GM21619 (cell line): ENCODE measurements at regions not wholly inside any gene's neighbourhood (a gene's known extent, or its start where the extent isn't known, plus 50 kb on each side); places are given as distances from the start of the nearest gene placed in this dataset.

Source experiments
- ATAC-seq: cut with Tn5 transposase; IDR thresholded peaks from one replicate; pipeline ENCODE4 v1.9.1; 2021; ENCODE audit not compliant: unreplicated experiment

DNA sequence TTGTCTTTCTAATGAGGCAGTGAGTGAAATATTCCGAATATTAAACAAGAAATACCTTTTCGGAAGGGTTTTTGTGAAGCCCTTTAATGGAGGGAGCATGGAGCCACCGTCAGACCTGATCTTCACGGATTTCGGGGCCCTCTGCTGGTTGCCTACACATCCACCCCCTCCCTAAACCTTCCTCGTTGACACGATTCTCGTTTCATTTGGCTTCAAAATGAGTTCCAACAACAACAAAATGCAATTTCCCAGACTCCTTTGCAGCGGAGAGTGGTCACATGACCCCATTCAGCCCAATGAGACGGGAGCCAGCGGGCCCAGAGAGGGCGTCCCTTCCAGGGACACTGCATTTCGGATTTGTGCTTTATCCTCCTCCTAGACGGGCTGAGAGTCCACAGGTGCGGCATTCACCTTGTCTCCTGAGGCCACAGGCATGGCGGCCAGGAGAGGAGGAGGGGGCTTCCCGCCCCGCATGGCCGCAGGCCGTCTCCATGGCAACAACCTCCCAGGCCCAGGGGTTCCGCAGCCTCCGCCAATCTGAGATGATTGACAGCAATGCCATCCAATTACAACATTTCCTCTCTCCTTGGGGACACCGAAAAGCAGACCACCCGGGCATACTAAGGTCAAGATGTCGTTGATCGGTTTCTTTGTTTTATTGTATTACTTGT, 259.8 kb downstream of the C16orf95 start:
- ATAC-seq = no peak

DNA sequence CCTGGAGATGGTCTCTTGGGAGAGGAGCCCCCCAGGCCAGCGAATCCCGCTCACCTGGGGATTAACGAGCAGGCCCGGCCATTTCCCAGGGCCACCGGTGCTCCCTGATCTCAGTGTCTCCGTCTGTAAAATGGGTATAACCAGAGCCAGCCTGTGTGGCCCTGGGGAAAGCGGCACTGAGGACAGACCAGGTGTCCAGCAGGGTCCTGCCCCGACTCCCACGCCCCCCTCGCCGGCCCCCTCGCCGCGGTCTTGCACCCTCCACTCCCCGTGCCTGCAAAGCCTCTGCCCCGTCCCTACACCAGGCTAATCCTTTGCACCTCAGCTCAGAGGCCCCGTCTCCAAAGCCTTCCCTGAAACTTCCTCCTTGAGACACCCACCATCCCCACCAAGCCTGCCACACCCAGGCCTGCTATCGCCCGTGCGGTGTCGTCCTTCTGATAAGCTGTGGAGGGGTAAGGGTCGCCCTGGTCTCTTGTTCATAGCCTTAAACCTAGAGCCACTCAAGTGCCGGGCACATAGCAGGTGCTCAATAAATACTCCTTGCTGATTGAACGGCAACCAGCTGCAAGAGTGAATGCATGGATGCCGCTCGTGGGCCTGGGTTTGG, 259.1 kb downstream of the C16orf95 start:
- ATAC-seq = no peak

DNA sequence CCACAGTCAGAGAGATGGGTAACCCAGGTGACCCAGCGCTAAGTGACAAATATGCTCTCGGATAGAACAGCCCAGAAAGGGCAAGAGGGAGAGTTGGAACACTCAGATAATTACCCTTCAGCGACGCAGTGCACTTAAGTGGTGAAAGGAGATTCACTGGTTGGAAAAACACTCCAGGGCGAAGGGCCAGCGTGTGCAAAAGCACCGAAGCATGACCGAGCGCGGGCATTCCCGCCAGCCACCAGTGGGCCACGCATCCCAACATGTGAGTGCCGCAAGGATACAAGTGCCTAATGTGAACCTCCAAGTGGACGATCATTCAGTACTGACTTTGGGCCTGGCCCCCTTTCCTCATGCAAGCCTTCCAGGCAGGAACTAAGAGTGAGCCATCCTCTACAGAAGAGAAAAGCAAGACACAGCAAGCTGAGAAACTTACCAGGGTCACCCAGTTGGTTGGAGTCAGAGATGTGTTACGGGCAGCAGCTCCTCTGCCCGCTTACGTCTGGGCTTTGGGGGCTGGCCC, 258.4 kb downstream of the C16orf95 start:
- ATAC-seq = no peak

DNA sequence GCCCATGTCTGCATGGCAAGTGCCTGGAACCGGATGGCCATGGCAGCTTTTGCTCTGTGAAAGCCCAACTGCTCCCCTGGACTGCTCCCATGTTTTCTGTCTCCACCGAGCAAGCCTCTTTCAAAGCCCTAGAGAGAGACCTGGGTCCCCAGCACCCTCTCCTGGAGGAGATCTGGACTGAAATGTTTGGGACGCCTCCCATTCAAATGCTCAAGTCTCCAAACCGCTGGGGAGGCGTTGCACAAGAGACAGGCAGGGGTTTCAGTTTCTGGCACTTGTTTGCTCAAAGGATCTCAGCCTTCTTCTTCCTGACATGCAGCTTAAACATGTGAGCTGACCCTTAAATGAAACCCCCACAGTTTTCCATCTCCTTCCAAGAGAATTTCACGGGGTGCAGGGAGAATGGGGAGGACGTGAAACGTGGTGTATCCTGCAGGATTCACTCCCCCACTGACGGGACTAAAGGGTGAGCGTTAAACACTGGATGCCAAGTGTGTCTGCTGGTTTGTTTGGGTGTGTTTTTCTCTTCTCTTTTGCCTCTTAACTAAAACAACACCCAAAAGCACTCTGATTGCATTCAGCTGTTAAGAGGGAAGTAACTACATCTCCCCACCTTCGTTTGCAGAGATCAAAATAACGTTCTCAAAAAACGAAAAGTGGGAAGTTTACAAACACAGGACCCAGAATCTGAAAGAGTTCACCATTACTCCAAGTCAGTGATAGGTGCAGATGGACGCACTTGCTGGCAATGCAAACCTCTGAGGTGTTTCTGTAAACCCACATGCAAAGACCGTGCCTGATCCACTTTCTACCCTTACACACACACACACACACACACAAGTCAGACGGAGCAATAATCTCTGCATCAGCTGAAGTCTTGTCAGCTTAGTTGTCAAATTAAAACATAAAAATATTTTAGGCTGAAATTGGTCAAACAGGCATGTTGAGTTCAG, 256.9 kb downstream of the C16orf95 start:
- no peak for ATAC-seq

DNA sequence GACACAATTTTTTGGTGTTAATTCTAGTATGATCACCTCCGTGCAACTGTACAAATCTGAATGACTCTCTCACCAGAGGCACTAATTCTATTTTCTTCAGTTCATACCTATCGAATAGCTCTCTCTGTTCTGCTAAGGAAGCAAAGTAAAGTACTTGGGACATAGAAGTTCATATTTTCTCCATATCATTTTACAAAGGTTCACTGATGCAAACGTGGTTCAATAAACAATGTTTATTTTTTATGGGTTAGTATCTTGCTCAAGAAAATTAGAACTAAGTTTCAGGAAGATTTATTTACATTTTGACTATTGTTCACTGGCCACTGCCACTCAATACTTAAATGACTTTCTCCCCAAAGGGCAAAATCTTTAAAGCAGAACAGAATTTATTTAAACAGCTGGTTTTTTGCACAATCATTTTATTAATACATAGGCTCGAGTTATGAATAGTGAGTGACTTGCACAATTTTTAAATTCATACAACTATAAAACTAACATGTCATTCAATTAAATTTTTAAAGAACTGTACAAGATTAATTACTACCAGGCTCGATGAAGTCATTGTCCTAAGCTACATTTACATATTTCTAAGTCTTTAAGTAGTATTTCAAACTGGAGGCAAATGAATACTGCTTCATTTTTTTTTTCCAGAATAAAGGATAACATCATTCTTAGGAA, 255.8 kb downstream of the C16orf95 start:
- no peak for ATAC-seq

DNA sequence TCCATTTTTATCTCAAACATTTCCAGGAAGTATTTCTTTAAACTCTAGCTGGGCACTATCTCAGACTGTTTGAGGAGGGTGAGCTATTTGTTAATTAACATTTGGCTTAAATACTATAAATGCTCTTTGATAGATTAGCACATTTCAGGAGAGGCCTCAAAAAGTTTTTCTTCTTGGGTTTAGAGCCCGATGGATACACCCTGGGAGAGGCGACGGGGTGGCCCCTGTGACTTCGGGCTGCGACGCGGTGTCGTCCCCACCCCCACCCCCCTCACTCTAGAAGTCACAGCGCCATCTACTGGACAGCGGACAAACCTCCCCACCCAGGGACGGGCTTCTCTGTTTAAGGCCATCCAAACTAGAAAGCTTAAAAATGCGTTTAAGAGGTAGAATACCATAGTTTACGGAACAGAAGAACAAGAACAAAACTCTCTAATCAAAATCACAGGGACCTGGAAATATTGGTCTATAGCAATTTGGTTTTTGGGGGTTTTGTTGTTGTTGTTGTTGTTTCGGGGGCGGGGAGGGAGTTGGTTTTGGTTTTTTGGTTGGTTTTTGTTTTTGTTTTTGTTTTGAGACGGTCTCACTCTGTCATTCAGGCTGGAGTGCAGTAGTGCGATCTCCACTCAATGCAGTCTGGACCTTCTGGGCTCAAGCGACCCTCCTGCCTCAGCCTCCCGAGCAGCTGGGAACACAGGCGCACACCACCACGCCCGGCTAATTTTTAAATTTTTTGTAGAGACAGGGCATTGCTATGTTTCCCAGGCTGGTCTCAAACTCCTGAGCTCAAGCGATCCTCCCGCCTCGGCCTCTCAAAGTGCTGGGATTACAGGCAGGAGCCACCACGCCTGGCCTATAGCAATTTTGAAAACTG, 254.4 kb downstream of the C16orf95 start:
- ATAC-seq = no peak

DNA sequence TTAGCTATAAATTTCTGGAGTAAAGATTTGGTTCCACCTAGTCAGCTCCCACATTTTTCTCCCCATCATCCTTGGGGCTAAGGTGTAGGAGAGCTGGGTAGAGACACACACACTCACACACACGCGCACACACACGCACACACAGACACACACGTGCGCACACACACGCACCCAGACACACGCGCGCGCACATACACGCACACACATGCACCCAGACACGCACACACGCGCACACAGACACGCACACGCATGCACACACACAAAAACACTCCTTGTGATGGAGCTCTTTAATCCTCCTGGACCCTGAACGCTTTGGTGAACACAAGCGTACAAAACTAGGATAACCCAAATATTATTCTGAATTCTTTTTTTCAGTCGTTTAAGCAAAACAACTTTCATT, 253.6 kb downstream of the C16orf95 start:
- no peak for ATAC-seq

DNA sequence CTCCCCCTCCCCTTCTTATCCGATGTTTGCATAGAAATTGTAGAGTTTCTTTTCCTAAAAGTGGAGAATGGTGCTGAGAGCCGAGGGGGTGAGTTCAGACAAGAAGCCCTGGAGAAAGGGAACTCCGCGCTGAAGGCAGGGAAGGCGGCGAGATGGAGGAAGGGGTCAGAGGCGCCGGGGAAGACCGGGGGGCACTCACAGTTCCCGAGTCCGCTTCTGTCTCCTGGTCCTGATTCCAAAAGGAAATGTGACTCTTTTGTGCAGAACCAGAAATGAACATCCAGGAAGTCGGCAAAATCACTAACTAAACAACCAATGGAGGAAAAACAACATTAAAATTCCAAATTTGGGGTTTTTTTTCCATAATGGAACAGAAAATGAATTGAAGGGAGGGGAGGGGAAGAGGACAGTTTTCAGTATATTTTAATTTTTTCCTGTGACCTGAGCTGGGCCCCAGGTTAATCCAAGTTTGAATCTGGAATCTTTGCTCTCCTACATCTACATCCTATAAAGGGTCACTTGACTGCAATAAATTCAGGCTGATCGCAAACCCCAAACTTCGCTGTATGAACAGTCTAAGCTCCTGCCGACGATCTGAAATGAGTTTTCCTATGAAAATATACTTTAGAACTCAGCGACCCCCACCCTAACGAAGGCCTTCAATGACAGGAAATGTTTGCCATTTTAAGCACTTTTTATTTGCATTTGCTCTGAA, 252.3 kb downstream of the C16orf95 start:
- no peak for ATAC-seq

DNA sequence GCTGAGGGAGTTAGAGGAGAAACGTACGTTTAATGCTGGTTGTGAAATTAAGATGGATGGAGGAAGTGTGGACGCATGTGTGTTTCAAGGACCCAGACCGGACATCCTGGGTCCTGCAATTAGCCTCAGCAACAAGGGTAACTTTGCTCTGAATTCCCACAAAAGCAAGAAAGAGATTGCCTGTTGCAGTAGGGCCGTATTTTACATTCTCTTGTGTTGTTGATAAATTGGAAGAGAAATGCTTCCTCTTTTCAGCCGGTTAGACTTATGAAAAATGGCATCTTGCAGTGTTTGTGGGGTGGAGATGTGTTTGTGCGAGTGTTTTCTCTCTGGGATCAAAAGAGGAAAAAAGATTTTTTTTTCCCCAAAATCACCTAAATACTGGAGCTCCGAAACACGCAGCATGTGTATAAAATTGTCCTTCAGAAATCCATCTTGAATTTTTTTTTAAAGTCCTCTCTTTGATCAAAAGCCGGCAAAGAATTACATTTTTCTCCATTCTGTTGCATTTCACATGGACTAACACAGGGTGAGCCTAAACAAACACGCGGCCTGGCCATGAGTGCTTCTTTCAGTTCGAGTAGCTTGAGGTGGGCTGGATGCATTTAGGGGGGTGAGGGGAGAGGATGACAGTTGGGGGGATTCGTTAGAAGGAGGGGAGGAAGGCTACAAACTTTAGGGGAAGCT, 251.6 kb downstream of the C16orf95 start:
- ATAC-seq = no peak

DNA sequence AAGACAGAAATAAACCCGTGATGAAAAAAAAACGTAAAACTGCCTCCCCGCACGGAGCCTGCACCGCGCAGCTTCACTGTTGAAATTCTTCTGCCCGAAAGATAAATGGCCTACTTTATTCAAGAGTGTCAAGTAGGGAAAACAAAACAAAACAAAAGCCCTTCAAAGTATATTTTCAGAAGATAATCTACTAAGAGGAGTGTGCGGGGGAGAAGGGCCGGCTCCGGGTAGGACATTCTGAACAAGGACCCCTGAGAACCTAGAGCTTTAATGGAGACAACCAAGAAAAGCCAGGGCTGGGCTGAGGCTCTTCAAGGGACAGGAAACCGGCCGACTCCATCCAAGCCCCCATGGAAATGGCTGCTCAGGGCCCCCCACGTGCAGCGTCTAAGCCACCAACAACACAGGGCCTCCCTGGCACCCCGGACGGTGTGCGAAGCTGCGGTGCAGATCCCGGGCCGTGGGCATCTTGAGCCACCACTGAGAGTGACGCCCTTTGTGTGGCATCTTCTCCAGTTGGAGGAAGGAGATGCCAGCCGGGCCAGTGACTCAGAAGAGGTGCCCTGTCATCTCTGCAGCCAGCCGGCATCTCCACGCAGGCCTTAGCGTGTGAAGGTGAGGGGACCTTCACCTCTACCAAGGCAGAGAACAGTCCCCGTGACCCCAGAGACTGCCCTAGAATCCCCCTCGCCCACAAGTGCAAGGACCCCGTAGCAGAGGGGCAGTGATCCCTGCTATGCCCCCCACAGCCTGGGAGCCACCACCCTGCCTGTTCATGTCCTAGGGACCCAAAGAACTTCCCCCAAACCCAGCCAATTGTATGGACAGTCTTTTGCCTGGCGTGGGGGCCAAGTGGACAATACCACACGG, 250.8 kb downstream of the C16orf95 start:
- no peak for ATAC-seq

DNA sequence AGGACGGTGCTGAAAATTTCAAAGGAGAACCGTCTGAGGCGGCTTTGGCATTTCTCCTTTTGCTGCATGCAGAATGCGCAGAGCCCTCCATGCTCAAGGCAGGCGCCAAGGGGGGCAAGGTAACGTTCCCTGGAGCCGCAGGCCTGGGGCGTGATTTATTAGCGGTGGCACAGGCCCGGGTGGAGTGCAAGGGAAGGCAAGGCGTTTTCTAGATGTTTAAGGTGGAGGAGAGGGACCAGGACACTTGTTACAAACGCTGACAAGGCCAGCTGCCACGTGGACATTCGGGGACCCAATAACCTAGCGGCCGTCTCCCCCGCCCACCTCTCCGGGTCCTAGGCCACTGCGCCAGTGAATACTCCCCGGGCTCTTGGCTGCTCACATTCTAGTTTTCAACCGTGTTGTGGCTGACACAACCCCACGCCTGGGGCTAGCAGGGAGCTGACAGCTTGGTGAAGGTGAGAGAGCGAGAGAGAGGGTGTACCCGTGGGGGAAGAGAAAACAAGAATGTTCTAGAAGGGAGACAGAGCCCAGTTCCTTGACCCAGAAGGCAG, 250.1 kb downstream of the C16orf95 start:
- no peak for ATAC-seq

DNA sequence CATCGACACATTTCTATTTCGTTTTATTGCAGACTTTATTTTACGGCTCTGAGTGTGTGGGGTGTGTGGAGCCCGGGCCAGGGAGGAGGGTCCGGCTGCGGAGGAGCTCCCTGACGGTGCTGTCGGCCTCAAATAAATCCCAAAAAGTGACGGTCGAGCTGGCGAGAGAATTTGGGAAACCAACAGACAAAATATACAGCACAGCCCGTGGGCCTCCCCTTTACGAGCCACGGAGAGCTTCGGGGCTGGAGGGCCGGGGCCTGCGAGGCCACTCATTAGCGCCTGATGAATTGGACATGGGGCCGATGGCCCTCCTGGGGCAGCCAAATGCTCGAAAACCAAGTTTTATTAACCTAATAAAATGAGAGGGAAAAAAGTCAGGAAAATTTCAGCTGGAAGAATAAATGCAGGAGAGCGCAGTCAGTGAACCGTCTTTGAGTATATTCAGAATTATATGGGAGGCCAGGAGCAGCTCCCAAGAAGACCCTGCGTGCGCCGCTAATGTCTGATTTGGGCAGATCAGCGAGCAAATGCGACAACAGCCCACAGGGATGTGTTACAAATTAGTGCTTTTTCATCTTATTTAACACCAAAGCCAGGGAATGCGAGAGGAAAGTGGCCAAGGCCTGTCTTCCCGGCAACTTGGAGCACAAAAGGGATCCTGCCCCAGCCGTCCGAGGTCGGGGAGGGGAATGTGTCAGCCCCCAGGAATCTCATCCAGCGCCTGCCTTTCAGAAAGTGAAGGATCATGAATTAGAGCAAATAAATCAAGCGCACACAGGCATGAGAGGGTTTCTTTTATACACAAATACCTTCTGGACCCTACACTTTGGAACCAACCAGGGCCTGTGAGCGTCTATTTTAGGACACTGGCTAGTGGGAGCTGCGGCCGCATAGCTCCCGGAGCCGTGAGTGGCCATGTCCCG, 249.1 kb downstream of the C16orf95 start:
- ATAC-seq = no peak

DNA sequence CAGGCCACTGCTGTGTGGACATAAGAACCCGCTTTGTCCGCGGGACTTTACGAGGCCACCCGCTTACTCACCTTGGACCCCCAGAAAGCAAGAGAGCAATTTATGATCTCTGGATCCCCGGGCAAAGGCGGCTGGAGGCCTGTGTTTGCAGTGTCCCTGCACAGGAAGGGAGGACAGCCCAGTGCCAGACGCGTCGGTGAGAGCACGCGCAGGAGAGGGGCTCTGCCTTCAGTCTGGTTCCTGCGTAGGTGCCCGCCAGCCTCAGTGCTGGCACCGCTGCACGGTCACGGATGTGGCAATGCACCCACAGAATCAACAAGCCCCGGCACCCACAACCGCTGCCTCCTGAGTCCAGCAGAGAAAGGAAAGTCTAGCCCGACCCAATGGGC, 248.4 kb downstream of the C16orf95 start:
- ATAC-seq = no peak

DNA sequence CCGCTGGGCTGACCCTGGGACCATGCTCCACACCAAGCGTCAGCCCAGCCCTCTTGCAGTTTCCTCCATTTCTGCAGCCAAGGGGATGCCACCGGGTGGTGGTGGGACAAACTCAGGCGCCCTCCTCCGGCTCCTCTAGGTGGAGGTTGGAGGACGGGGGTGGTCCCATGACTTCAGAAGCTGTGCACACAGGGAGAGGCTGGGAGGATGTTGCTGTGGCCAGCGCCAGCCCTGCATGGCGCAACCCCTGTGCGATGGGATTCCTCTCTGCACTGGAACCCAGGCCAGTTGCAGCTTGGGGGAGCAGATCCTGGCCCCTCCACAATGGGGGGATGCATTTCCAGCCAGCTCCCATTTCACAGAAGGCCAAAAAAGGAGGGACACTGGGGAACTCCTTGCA, 246.5 kb downstream of the C16orf95 start:
- no peak for ATAC-seq

DNA sequence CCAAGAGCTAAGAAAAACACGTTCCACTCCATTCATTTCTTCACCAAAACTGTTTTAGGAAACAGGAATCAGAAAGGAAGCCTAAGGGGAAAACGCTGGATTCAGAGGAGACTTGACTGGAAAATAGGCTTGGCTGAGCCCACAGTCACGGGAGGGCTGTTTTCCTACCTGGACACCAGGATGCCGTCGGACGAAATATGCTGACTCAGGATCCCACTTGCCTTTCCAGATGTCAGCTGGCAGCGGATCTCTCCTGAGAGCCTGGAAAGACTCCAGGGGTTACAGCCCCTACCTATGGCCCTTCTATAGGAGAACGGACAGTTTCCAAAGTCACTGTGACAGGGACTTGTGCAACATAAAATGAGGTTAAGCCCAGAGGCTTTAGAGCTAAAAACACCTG, 245.1 kb downstream of the C16orf95 start:
- no peak for ATAC-seq

DNA sequence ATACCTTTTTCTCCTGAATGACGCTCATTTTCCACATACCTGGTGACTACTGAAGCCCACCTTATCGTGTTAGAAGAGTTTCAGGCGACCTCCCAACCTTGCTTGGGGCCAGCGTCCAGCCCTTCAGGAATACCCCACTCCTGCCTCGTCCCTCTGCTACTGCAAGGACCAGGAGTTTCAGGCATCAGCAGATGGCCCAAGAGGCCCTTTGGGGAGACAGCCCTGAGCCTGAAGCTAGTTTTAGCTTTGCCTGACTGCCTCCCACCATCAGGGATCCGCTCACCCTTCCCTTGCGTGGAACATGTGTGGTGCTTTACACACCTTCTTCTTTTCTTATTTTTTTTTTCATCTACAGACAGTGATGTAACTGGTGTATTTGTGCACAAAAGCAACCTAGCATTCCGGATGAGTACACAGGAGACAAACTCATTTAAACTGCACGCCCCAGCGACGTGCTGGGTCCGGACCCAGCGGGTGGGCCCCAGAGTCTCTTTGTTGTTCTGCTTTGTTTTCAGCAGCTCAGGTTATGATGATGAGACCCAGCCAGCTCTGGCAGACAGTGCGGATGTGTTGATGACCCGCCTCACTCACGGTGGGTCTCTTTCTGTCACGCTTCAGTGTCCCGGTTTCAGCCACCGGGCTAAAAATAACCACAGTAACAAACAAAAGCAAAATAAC, 242.4 kb downstream of the C16orf95 start:
- peak; percentile 83 for ATAC-seq
